CD14-positive monocyte (primary cell): ENCODE measurements at regions not wholly inside any gene's neighbourhood (a gene's known extent, or its start where the extent isn't known, plus 50 kb on each side); places are given as distances from the start of the nearest gene placed in this dataset.

Experiments
- DNase-seq, 3 donors: peaks; one replicate each; pipeline ENCODE4 v3.0.0-alpha.2; 2011 to 2022
- H2AFZ ChIP-seq: 2 replicates; pipeline ENCODE4 v1.6.0; 2012; ENCODE audit warnings: mild to moderate bottlenecking, low read depth, low read length, inconsistent platforms; ENCODE audit not compliant: insufficient read depth, poor library complexity, severe bottlenecking
- H3K27ac ChIP-seq, 2 donors: 1 replicate in 1 of 2; 2 replicates in 1 of 2; pipeline ENCODE4 v1.5.1; 2012 to 2013; ENCODE audit warnings: low read length in 2 of 2, control low read depth in 1 of 2, inconsistent platforms in 1 of 2, low read depth in 1 of 2, mild to moderate bottlenecking in 1 of 2
- H3K27me3 ChIP-seq, 2 donors: one replicate each; pipeline versions ENCODE4 v1.6.0 to v1.6.1; 2011 to 2013; ENCODE audit warnings: low read length in 2 of 2; ENCODE audit not compliant: control insufficient read depth in 2 of 2, insufficient read depth in 2 of 2
- H3K36me3 ChIP-seq, 2 donors: replicated peaks in 1 of 2; 1 replicate in 1 of 2; 2 replicates in 1 of 2; pipeline versions ENCODE4 v1.5.1 to v1.6.1; 2012 to 2013; ENCODE audit warnings: low read length in 2 of 2, control low read depth in 1 of 2, inconsistent platforms in 1 of 2, mild to moderate bottlenecking in 1 of 2; ENCODE audit not compliant: insufficient read depth in 2 of 2, control insufficient read depth in 1 of 2
- H3K4me1 ChIP-seq, 2 donors: 1 replicate in 1 of 2; 2 replicates in 1 of 2; pipeline versions ENCODE4 v1.5.1 to v1.6.1; 2012 to 2013; ENCODE audit warnings: low read length in 2 of 2, control low read depth in 1 of 2, inconsistent platforms in 1 of 2, mild to moderate bottlenecking in 1 of 2, moderate library complexity in 1 of 2; ENCODE audit not compliant: insufficient read depth in 2 of 2, control insufficient read depth in 1 of 2
- H3K4me2 ChIP-seq: replicated peaks from 2 replicates; pipeline ENCODE3; 2012; ENCODE audit warnings: low read length, moderate library complexity, mild to moderate bottlenecking; ENCODE audit not compliant: poor library complexity, severe bottlenecking; ENCODE audit errors: extremely low read depth
- H3K4me3 ChIP-seq, 3 experiments: fragments of 200-600 bp in 1 of 3; sonication (generic) in 1 of 3; replicated peaks in 1 of 3; 1 replicate in 2 of 3; 2 replicates in 1 of 3; pipeline ENCODE4 v1.5.1; 2011 to 2013; ENCODE audit warnings: low read length in 3 of 3, mild to moderate bottlenecking in 3 of 3, control low read depth in 2 of 3, low read depth in 2 of 3, inconsistent platforms in 1 of 3, moderate library complexity in 1 of 3
- H3K79me2 ChIP-seq: 2 replicates; pipeline ENCODE4 v1.6.0; 2012; ENCODE audit warnings: mild to moderate bottlenecking, control low read depth, inconsistent platforms, low read length, moderate library complexity; ENCODE audit not compliant: insufficient read depth
- H3K9ac ChIP-seq: 2 replicates; pipeline ENCODE4 v1.6.0; 2017; ENCODE audit warnings: low read length, mild to moderate bottlenecking; ENCODE audit not compliant: insufficient read depth, poor library complexity, severe bottlenecking
- H3K9me3 ChIP-seq, 2 donors: replicated peaks in 1 of 2; 1 replicate in 1 of 2; 2 replicates in 1 of 2; pipeline versions ENCODE4 v1.5.1 to v1.6.1; 2012 to 2013; ENCODE audit warnings: low read length in 2 of 2, control low read depth in 1 of 2; ENCODE audit not compliant: control insufficient read depth in 1 of 2, insufficient read depth in 1 of 2
- H4K20me1 ChIP-seq: 2 replicates; pipeline ENCODE4 v1.6.0; 2012; ENCODE audit warnings: mild to moderate bottlenecking, low read length, control low read depth, moderate library complexity; ENCODE audit not compliant: insufficient read depth
- H3K27ac Mint-ChIP-seq, 7 donors: one replicate each; pipeline ENCODE4 v1.8.0; 2020; ENCODE audit warnings: mild to moderate bottlenecking in 7 of 7, mixed read lengths in 7 of 7, moderate library complexity in 6 of 7, inconsistent platforms in 2 of 7
- H3K27me3 Mint-ChIP-seq, 3 donors: one replicate each; pipeline ENCODE4 v1.8.0; 2021 to 2022; ENCODE audit warnings: low read depth in 3 of 3, mild to moderate bottlenecking in 3 of 3, mixed read lengths in 3 of 3, moderate library complexity in 3 of 3, inconsistent platforms in 1 of 3
- H3K36me3 Mint-ChIP-seq, 2 donors: one replicate each; pipeline ENCODE4 v1.8.0; 2020; ENCODE audit warnings: mixed read lengths in 2 of 2, inconsistent platforms in 1 of 2, mild to moderate bottlenecking in 1 of 2
- H3K4me1 Mint-ChIP-seq: one replicate; pipeline ENCODE4 v1.8.0; 2020; ENCODE audit warnings: mild to moderate bottlenecking, mixed read lengths
- H3K4me3 Mint-ChIP-seq, 2 donors: one replicate each; pipeline ENCODE4 v1.8.0; 2020; ENCODE audit warnings: mild to moderate bottlenecking in 2 of 2, mixed read lengths in 2 of 2, moderate library complexity in 1 of 2
- H3K9me3 Mint-ChIP-seq, 7 donors: one replicate each; pipeline ENCODE4 v1.8.0; 2020 to 2022; ENCODE audit warnings: mixed read lengths in 7 of 7, mild to moderate bottlenecking in 6 of 7, moderate library complexity in 6 of 7, inconsistent platforms in 2 of 7
- CTCF ChIP-seq: fragments of 200-600 bp; IDR thresholded peaks from one replicate; pipeline ENCODE4 v1.8.0; 2022; ENCODE audit warnings: antibody characterized with exemption, mild to moderate bottlenecking
- WGBS: methylation state at CpG from one replicate; pipeline ENCODE4 v1.1.5; 2013; ENCODE audit warnings: missing lambda C conversion rate; ENCODE audit not compliant: insufficient coverage; 5-methylcytosine and 5-hydroxymethylcytosine counted together
- intact Hi-C, 2 donors: fragments of 100-400 bp; cut with micrococcal nuclease; formaldehyde crosslinking; loops; one replicate each; pipeline versions ENCODE4 v1.15.0 to v1.15.1; 2023

- no peaks in the 10 kb centered on the region for H3K4me1 Mint-ChIP-seq
- Histone ChIP-seq H3K36me3 (no peaks in the 10 kb centered on the region), H3K9ac (no peak overlapping the region), H3K4me2 (no peak overlapping the region), H3K9me3 (no peaks in the 10 kb centered on the region), H3K79me2 (no peaks in the 10 kb centered on the region), H3K4me1 (no peaks in the 10 kb centered on the region), H4K20me1 (no peaks in the 10 kb centered on the region), H3K27me3 (no peaks in the 10 kb centered on the region), H3K27ac (no peak overlapping the region), H2AFZ (no peak overlapping the region), H3K4me3 (no peak overlapping the region)
- no peaks in the 10 kb centered on the region for H3K36me3 Mint-ChIP-seq
- H3K9me3 Mint-ChIP-seq: no peaks in the 10 kb centered on the region
- no peak overlapping the region for H3K27ac Mint-ChIP-seq
- peaks cover 0 to 3% (median 0%) of the 10 kb centered on the region in 3 donors for H3K27me3 Mint-ChIP-seq
- WGBS: no CpG with 5 or more reads among the region's 1 CpG
- no peak for DNase-seq
- intact Hi-C loops: no loop called here
- H3K4me3 Mint-ChIP-seq: no peak overlapping the region
- no peak for TF ChIP-seq CTCF
Observed at GRCh38 chr11:92735039-92735438, 234.4 kb upstream of the MTNR1B start.

GRCh38 chr11:92738276-92738675 is 231.2 kb upstream of the MTNR1B start:
- DNase-seq: no peak

More at GRCh38 chr11:92738276-92738675, 231.2 kb upstream of the MTNR1B start:
- H3K27ac ChIP-seq: no peak overlapping the region
- H2AFZ ChIP-seq: no peak overlapping the region
- Mint-ChIP-seq H3K4me1 (no peaks in the 10 kb centered on the region), H3K4me3 (no peak overlapping the region), H3K27me3 (peaks cover 0 to 2% (median 0%) of the 10 kb centered on the region in 3 donors), H3K27ac (no peak overlapping the region), H3K36me3 (no peaks in the 10 kb centered on the region), H3K9me3 (peaks cover 0 to 3% (median 0%) of the 10 kb centered on the region in 7 donors)
- no peak overlapping the region for H3K9ac ChIP-seq
- 100% methylated on average over 2 of the region's 4 CpGs for WGBS
- H3K9me3 ChIP-seq: no peaks in the 10 kb centered on the region
- no peaks in the 10 kb centered on the region for H3K79me2 ChIP-seq
- intact Hi-C loops: no loop called here
- TF ChIP-seq CTCF: no peak
- no peaks in the 10 kb centered on the region for H3K27me3 ChIP-seq
- no peaks in the 10 kb centered on the region for H3K4me1 ChIP-seq
- H4K20me1 ChIP-seq: no peaks in the 10 kb centered on the region
- no peak overlapping the region for H3K4me3 ChIP-seq
- H3K4me2 ChIP-seq: no peak overlapping the region
- no peaks in the 10 kb centered on the region for H3K36me3 ChIP-seq
